HepG2 (cell line): ENCODE measurements at regions not wholly inside any gene's neighbourhood (a gene's known extent, or its start where the extent isn't known, plus 50 kb on each side); places are given as distances from the start of the nearest gene placed in this dataset.
A peak's percentile ranks its signal among the peaks of the same experiment; 100 is the strongest.

Experiments
- CBX5 ChIP-seq: sonication (generic); formaldehyde crosslinking; IDR thresholded peaks from 2 replicates; pipeline ENCODE4 v1.4.0; 2020; ENCODE audit warnings: missing genetic modification reagents, borderline replicate concordance
- HMG20B ChIP-seq: conservative IDR thresholded peaks from 2 replicates; pipeline ENCODE4 v1.6.1; 2016; ENCODE audit warnings: missing genetic modification reagents, missing compliant biosample characterization
- KAT8 ChIP-seq: IDR thresholded peaks from 2 replicates; pipeline ENCODE4 v1.6.1; 2016; ENCODE audit warnings: missing genetic modification reagents, missing compliant biosample characterization
- MED1 ChIP-seq: sonication (generic); formaldehyde crosslinking; IDR thresholded peaks from 2 replicates; pipeline ENCODE4 v1.4.0; 2020; ENCODE audit warnings: missing genetic modification reagents
- NR2C2 ChIP-seq: sonication (generic); formaldehyde crosslinking; IDR thresholded peaks from 2 replicates; pipeline ENCODE4 v1.4.0; 2020; ENCODE audit warnings: missing genetic modification reagents, mild to moderate bottlenecking, moderate library complexity, borderline replicate concordance
- RBM22 ChIP-seq: fragments of 200-400 bp; formaldehyde crosslinking; optimal IDR thresholded peaks from 2 replicates; pipeline ENCODE3; 2017; ENCODE audit warnings: mild to moderate bottlenecking, low read length, moderate library complexity
- RFX5 ChIP-seq: IDR thresholded peaks from 2 replicates; pipeline ENCODE4 v1.6.1; 2011; ENCODE audit warnings: low read depth, low read length, improper control_type of control experiment
- SAP130 ChIP-seq: IDR thresholded peaks from 2 replicates; pipeline ENCODE4 v1.6.1; 2016; ENCODE audit warnings: low read depth
- SOX6 ChIP-seq, 2 experiments: fragments of 450-650 bp in 1 of 2; sonication (generic) in 1 of 2; formaldehyde crosslinking in 1 of 2; IDR thresholded peaks; 2 replicates each; pipeline versions ENCODE4 v1.4.0 to v1.6.1; 2017 to 2020; ENCODE audit warnings: antibody characterized with exemption in 1 of 2, mild to moderate bottlenecking in 1 of 2, missing genetic modification reagents in 1 of 2
- TFDP2 ChIP-seq: sonication (generic); formaldehyde crosslinking; IDR thresholded peaks from 2 replicates; pipeline ENCODE4 v1.4.0; 2020; ENCODE audit warnings: missing genetic modification reagents
- XRCC5 ChIP-seq: fragments of 200-400 bp; formaldehyde crosslinking; optimal IDR thresholded peaks from 2 replicates; pipeline ENCODE3; 2017; ENCODE audit warnings: mild to moderate bottlenecking, low read length
- ZBTB21 ChIP-seq: sonication (generic); formaldehyde crosslinking; IDR thresholded peaks from 2 replicates; pipeline ENCODE4 v1.4.0; 2020; ENCODE audit warnings: missing genetic modification reagents
- ZBTB38 ChIP-seq: sonication (generic); formaldehyde crosslinking; IDR thresholded peaks from 2 replicates; pipeline ENCODE4 v1.5.1; 2020; ENCODE audit warnings: mild to moderate bottlenecking, missing genetic modification reagents
- ZKSCAN8 ChIP-seq: IDR thresholded peaks from 2 replicates; pipeline ENCODE4 v1.6.1; 2016; ENCODE audit warnings: borderline replicate concordance, missing genetic modification reagents, missing compliant biosample characterization
- ZNF263 ChIP-seq: sonication (generic); formaldehyde crosslinking; IDR thresholded peaks from 2 replicates; pipeline ENCODE4 v1.4.0; 2020; ENCODE audit warnings: missing genetic modification reagents
- ZNF329 ChIP-seq: sonication (generic); formaldehyde crosslinking; IDR thresholded peaks from 2 replicates; pipeline ENCODE4 v1.9.0; 2021; ENCODE audit warnings: low read depth, mild to moderate bottlenecking, missing genetic modification reagents
- ZNF501 ChIP-seq: sonication (generic); formaldehyde crosslinking; IDR thresholded peaks from 2 replicates; pipeline ENCODE4 v1.5.1; 2020; ENCODE audit warnings: mild to moderate bottlenecking, moderate library complexity, missing genetic modification reagents
- ZNF543 ChIP-seq: sonication (generic); formaldehyde crosslinking; IDR thresholded peaks from 2 replicates; pipeline ENCODE4 v1.4.0; 2020; ENCODE audit warnings: mild to moderate bottlenecking, missing genetic modification reagents
- ZNF710 ChIP-seq: sonication (generic); formaldehyde crosslinking; IDR thresholded peaks from 2 replicates; pipeline ENCODE4 v1.5.0; 2020; ENCODE audit warnings: mild to moderate bottlenecking, missing genetic modification reagents, borderline replicate concordance
- TF ChIP-seq, protein P1 (sequence below): fragments of 450-650 bp; IDR thresholded peaks from 2 replicates; pipeline ENCODE4 v1.6.1; 2016

DNA sequence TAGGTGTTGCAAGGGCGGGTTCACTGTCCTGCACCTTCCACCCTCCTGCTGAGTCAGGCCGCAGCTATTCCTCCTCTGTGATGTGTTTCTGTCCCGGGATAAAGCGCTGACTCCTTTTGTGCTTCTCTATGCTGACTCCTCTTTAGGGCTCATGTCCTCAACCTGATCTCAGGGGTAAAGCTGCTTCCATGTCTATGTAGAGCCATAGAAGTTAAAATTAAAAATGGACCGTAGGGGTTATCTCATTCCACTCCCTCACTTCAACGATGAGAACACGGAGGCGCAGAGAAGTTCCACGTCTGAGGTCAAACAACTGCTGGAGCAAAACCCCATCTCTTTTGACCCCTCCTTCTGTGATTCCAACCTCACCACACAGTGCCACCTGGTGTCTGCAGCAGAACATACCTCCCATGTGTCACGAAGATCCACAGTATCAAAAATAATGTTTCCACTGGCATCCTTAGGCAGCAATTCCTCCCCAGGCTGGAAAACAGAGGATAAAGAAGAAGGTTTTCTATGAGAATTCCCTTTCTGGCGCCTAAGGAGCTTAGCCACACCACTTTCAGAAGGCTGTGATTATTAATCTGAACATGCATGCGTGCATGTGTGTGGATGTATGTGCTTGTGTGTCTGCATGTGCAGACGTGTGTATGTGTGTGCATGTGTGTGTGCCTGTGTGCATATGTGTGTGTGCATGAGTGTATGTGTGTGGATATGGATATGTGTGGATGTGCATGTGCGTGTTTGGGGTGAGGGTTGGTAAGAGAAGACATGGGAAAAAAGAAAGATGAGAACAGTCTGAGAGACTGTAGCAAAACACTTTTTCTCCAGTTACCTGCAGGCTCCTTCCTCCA lies 81.2 kb upstream of the UCN3 start (continued):
- TF ChIP-seq SAP130 (CRISPR knock-in tag), result no peak
- TF ChIP-seq RBM22, result no peak
- TF ChIP-seq NR2C2 (CRISPR knock-in tag), result no peak
- TF ChIP-seq ZBTB21 (CRISPR knock-in tag), result no peak
- no peak for TF ChIP-seq ZNF543
- no peak for TF ChIP-seq ZKSCAN8 (CRISPR knock-in tag)
- TF ChIP-seq CBX5 (CRISPR knock-in tag), result peak; percentile 61; the same call in 1 of the 2 replicates
- TF ChIP-seq ZNF263, result no peak
- no peak for TF ChIP-seq HMG20B (CRISPR knock-in tag)
- no peak for TF ChIP-seq RFX5
- TF ChIP-seq, protein P1, sequence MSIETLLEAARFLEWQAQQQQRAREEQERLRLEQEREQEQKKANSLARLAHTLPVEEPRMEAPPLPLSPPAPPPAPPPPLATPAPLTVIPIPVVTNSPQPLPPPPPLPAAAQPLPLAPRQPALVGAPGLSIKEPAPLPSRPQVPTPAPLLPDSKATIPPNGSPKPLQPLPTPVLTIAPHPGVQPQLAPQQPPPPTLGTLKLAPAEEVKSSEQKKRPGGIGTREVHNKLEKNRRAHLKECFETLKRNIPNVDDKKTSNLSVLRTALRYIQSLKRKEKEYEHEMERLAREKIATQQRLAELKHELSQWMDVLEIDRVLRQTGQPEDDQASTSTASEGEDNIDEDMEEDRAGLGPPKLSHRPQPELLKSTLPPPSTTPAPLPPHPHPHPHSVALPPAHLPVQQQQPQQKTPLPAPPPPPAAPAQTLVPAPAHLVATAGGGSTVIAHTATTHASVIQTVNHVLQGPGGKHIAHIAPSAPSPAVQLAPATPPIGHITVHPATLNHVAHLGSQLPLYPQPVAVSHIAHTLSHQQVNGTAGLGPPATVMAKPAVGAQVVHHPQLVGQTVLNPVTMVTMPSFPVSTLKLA, result peak; percentile 43; the same call in 1 of the 2 replicates
- TF ChIP-seq KAT8 (CRISPR knock-in tag), result no peak
- TF ChIP-seq SOX6 (IDR thresholded peaks at IDR 0.05), result no peak
- TF ChIP-seq SOX6 (CRISPR knock-in tag; IDR thresholded peaks at IDR 0.05), result 0 out of 2 replicates have a peak, but pooled peaks have one; percentile 11
- peak; percentile 73 for TF ChIP-seq ZNF501
- TF ChIP-seq MED1 (CRISPR knock-in tag), result peak; percentile 57; the same call in 1 of the 2 replicates
- 0 out of 2 replicates have a peak, but pooled peaks have one; percentile 22 for TF ChIP-seq ZBTB38 (CRISPR knock-in tag)
- peak; percentile 26 for TF ChIP-seq XRCC5
- TF ChIP-seq ZNF710 (CRISPR knock-in tag), result no peak
- TF ChIP-seq ZNF329 (CRISPR knock-in tag), result no peak
- no peak for TF ChIP-seq TFDP2 (CRISPR knock-in tag)
